Breast epithelium (tissue), 4 donors: ENCODE measurements at regions not wholly inside any gene's neighbourhood (a gene's known extent, or its start where the extent isn't known, plus 50 kb on each side); places are given as distances from the start of the nearest gene placed in this dataset.

Experiments
- DNase-seq, 2 donors: peaks; one replicate each; pipeline ENCODE4 v3.0.0-alpha.2; 2019; ENCODE audit warnings: low spot score in 2 of 2
- H3K27ac ChIP-seq, 2 donors: fragments of 200-600 bp; sonication (generic) in 1 of 2; one replicate each; pipeline ENCODE4 v1.5.1; 2016 to 2019; ENCODE audit warnings: mild to moderate bottlenecking in 1 of 2
- H3K27me3 ChIP-seq, 2 donors: fragments of 200-600 bp; sonication (generic) in 1 of 2; one replicate each; pipeline versions ENCODE4 v1.5.1 to v1.6.0; 2017 to 2019; ENCODE audit warnings: control low read depth in 1 of 2, mild to moderate bottlenecking in 1 of 2
- H3K36me3 ChIP-seq: fragments of 200-600 bp; one replicate; pipeline ENCODE4 v1.5.1; 2019
- H3K4me1 ChIP-seq, 2 donors: fragments of 200-600 bp; sonication (generic); one replicate each; pipeline ENCODE4 v1.5.1; 2016 to 2019; ENCODE audit warnings: control low read depth in 1 of 2
- H3K4me3 ChIP-seq, 3 donors: fragments of 200-600 bp; sonication (generic); 1 replicate in 2 of 3; 2 replicates in 1 of 3; pipeline ENCODE4 v1.5.1; 2016 to 2019; ENCODE audit warnings: mild to moderate bottlenecking in 3 of 3, moderate library complexity in 2 of 3
- H3K9me3 ChIP-seq, 2 donors: fragments of 200-600 bp; sonication (generic) in 1 of 2; one replicate each; pipeline ENCODE4 v1.5.1; 2016 to 2019; ENCODE audit warnings: control low read depth in 1 of 2
- CTCF ChIP-seq, 3 donors: fragments of 450-650 bp; IDR thresholded peaks; one replicate each; pipeline ENCODE4 v1.5.1; 2016 to 2017; ENCODE audit warnings: antibody characterized with exemption in 3 of 3, mild to moderate bottlenecking in 3 of 3, moderate library complexity in 3 of 3
- POLR2A ChIP-seq: fragments of 450-650 bp; IDR thresholded peaks from one replicate; pipeline ENCODE4 v1.6.1; 2016; ENCODE audit warnings: antibody characterized with exemption, mild to moderate bottlenecking, moderate library complexity
- POLR2AphosphoS5 ChIP-seq, 3 donors: sonication (generic); formaldehyde crosslinking; IDR thresholded peaks; one replicate each; pipeline ENCODE4 v1.6.1; 2017; ENCODE audit warnings: antibody characterized with exemption in 3 of 3
- intact Hi-C: fragments of 100-400 bp; cut with DNase I; formaldehyde crosslinking; loops from one replicate; pipeline ENCODE4 v1.15.1; 2023; ENCODE audit warnings: low total_unique reads

DNA sequence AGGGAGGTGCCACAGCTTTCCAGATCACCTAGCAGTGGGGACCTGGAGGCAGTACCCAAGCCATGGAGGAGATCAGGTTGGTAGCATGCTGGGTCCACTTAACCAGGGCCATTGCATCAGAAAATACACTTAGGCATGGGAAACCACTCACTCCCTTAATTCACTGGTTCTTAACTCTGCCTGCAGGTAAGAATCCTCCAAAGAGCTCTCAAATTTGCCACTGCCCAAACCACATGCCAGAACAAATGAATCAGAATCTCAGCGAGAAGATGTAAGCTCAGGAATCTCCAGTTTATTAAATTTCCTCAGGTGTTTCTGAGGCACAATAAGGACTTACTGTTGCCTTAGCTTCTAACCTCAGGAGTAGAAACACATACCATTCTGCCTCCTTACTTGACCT, 327.7 kb upstream of the RASGEF1B start:
- no peaks in the 10 kb centered on the region for H3K9me3 ChIP-seq
- H3K4me1 ChIP-seq: no peaks in the 10 kb centered on the region
- no peaks in the 10 kb centered on the region for H3K27me3 ChIP-seq
- DNase-seq: no peak
- H3K27ac ChIP-seq: no peak overlapping the region
- H3K4me3 ChIP-seq: no peak overlapping the region
- TF ChIP-seq CTCF (IDR thresholded peaks at IDR 0.05) (no peak), POLR2A (no peak), POLR2AphosphoS5 (IDR thresholded peaks at IDR 0.05) (no peak)
- H3K36me3 ChIP-seq: no peaks in the 10 kb centered on the region
- intact Hi-C loops: no loop called here

- Histone ChIP-seq H3K4me3 (no peak overlapping the region), H3K27me3 (no peaks in the 10 kb centered on the region), H3K27ac (no peak overlapping the region), H3K36me3 (no peaks in the 10 kb centered on the region), H3K4me1 (no peaks in the 10 kb centered on the region), H3K9me3 (no peaks in the 10 kb centered on the region)
- TF ChIP-seq POLR2A: no peak
- TF ChIP-seq CTCF (IDR thresholded peaks at IDR 0.05): no peak
- no peak for TF ChIP-seq POLR2AphosphoS5 (IDR thresholded peaks at IDR 0.05)
- DNase-seq: no peak
- intact Hi-C loops: loop anchor here (2.0 kb wide), 1 partner anchor 20 kb away; no protein-coding TSS in a partner anchor
Observed at GRCh38 chr4:81796790-81797528, 325.3 kb upstream of the RASGEF1B start.

GRCh38 chr4:81792521-81792920, 320.8 kb upstream of the RASGEF1B start:
- DNase-seq: no peak
- Histone ChIP-seq H3K27me3 (no peaks in the 10 kb centered on the region), H3K9me3 (no peaks in the 10 kb centered on the region), H3K4me1 (no peaks in the 10 kb centered on the region), H3K36me3 (no peaks in the 10 kb centered on the region), H3K4me3 (no peak overlapping the region), H3K27ac (no peak overlapping the region)
- TF ChIP-seq CTCF (IDR thresholded peaks at IDR 0.05): no peak
- TF ChIP-seq POLR2AphosphoS5 (IDR thresholded peaks at IDR 0.05): no peak
- TF ChIP-seq POLR2A: no peak
- intact Hi-C loops: no loop called here

DNA sequence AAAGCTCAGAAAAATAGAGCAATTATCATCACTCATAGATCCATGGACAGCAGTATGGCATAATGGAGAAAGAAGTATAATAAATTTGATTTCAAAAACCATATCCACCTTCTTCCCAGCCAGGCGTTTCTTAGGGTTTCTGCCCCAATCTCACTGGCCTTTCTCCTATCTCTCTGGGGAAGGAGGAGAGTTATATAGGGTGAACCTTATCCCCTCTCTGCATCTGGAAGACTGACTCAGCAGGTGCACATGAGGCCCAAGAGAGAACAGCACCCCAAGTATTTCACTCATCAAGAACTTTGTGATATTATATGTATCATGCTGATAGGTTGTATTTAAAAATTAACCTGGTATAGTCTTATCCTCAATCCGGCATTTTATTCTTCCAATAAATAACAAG, 318.8 kb upstream of the RASGEF1B start:
- no peaks in the 10 kb centered on the region for H3K27me3 ChIP-seq
- TF ChIP-seq CTCF (IDR thresholded peaks at IDR 0.05) (no peak), POLR2A (no peak), POLR2AphosphoS5 (IDR thresholded peaks at IDR 0.05) (no peak)
- no peaks in the 10 kb centered on the region for H3K9me3 ChIP-seq
- H3K4me1 ChIP-seq: no peaks in the 10 kb centered on the region
- intact Hi-C loops: no loop called here
- no peak overlapping the region for H3K4me3 ChIP-seq
- no peak for DNase-seq
- no peaks in the 10 kb centered on the region for H3K36me3 ChIP-seq
- no peak overlapping the region for H3K27ac ChIP-seq

DNA sequence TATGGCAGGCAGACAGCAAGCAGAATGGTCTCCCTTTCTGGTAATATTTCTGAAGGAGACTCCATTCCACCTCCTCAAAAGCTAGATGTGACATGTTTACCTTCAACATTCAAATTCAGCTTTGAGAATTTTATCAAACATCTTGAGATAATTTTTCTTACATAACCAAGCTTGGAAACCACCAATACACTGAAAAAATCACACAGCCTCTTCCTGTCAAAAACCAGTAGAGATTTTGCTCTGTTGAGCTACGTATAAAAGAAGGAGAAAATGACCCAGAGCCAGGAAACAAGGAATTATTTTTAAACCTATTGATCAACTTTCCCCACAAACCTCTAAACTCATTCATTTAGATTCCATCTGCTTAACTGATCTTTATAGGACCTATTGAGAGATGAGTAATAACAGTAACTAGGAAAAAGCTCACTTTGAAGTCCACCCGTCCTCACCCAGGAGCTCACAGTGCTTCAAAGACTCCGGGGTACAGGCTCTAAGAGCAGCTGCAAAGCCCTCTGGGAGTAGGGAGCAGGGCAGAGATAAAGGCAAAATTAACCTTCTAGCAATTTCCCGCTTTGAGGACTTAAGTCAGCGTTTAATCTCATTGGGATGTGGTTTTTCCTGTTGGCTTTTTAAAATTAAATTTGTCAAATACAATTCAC, 318.2 kb upstream of the RASGEF1B start:
- no peak for TF ChIP-seq POLR2AphosphoS5 (IDR thresholded peaks at IDR 0.05)
- TF ChIP-seq POLR2A: no peak
- no peak for TF ChIP-seq CTCF (IDR thresholded peaks at IDR 0.05)
- intact Hi-C loops: no loop called here
- Histone ChIP-seq H3K36me3 (no peaks in the 10 kb centered on the region), H3K4me1 (no peaks in the 10 kb centered on the region), H3K27me3 (no peaks in the 10 kb centered on the region), H3K4me3 (no peak overlapping the region), H3K27ac (no peak overlapping the region), H3K9me3 (no peaks in the 10 kb centered on the region)
- DNase-seq: no peak
